Upper lobe of left lung (tissue), 6 donors: ENCODE measurements at regions not wholly inside any gene's neighbourhood (a gene's known extent, or its start where the extent isn't known, plus 50 kb on each side); places are given as distances from the start of the nearest gene placed in this dataset.

Source experiments
- ATAC-seq, 2 donors: fragments of 200-7000 bp; cut with Tn5 transposase; one replicate each; pipeline ENCODE4 v1.9.1; 2022; ENCODE audit warnings: mild to moderate bottlenecking in 2 of 2, moderate library complexity in 2 of 2; ENCODE audit not compliant: low FRiP score in 2 of 2
- DNase-seq, 2 donors: peaks; one replicate each; pipeline ENCODE4 v3.0.0-alpha.2; 2019 to 2020
- H3K27ac ChIP-seq, 4 donors: fragments of 200-600 bp; sonication (generic); one replicate each; pipeline ENCODE4 v1.5.1; 2016 to 2019
- H3K27me3 ChIP-seq, 4 donors: fragments of 200-600 bp; sonication (generic); one replicate each; pipeline ENCODE4 v1.5.1; 2017 to 2019
- H3K36me3 ChIP-seq, 4 donors: fragments of 200-600 bp; sonication (generic); one replicate each; pipeline ENCODE4 v1.5.1; 2016 to 2019
- H3K4me1 ChIP-seq, 4 donors: fragments of 200-600 bp; sonication (generic); one replicate each; pipeline ENCODE4 v1.5.1; 2018 to 2019
- H3K4me3 ChIP-seq, 4 donors: fragments of 200-600 bp; sonication (generic); one replicate each; pipeline ENCODE4 v1.5.1; 2017 to 2019; ENCODE audit warnings: mild to moderate bottlenecking in 2 of 4, moderate library complexity in 1 of 4
- H3K9me3 ChIP-seq, 4 donors: fragments of 200-600 bp; sonication (generic); one replicate each; pipeline ENCODE4 v1.5.1; 2018 to 2019
- CTCF ChIP-seq, 6 experiments: fragments of 450-650 bp in 4 of 6; fragments of 200-600 bp in 2 of 6; sonication (generic) in 2 of 6; IDR thresholded peaks; one replicate each; pipeline ENCODE4 v1.5.1; 2016 to 2019; ENCODE audit warnings: antibody characterized with exemption in 6 of 6
- EP300 ChIP-seq, 4 donors: sonication (generic); formaldehyde crosslinking; IDR thresholded peaks; one replicate each; pipeline ENCODE4 v1.5.1; 2017; ENCODE audit warnings: antibody characterized with exemption in 4 of 4, control low read depth in 2 of 4
- POLR2A ChIP-seq, 4 donors: fragments of 450-650 bp; IDR thresholded peaks; one replicate each; pipeline ENCODE4 v1.5.1; 2016 to 2017; ENCODE audit warnings: antibody characterized with exemption in 4 of 4, mild to moderate bottlenecking in 2 of 4
- POLR2AphosphoS5 ChIP-seq, 2 donors: sonication (generic); formaldehyde crosslinking; IDR thresholded peaks; one replicate each; pipeline ENCODE4 v1.5.1; 2017; ENCODE audit warnings: antibody characterized with exemption in 2 of 2
- WGBS, 2 donors: methylation state at CpG; one replicate each; pipeline ENCODE4 v1.1.5; 2017 to 2018; 5-methylcytosine and 5-hydroxymethylcytosine counted together
- donor health status: DM: no; HTN: no; CAD: no; lungs with moderate emphysema.
- donor health status: DM: no; HTN: yes; CAD: no; lungs with severe emphysema.

- Histone ChIP-seq H3K36me3 (no peaks in the 10 kb centered on the region), H3K9me3 (no peaks in the 10 kb centered on the region), H3K4me1 (no peaks in the 10 kb centered on the region), H3K27ac (no peak overlapping the region), H3K27me3 (no peaks in the 10 kb centered on the region), H3K4me3 (no peak overlapping the region)
- DNase-seq (no peak), ATAC-seq (no peak)
- TF ChIP-seq POLR2AphosphoS5 (IDR thresholded peaks at IDR 0.05): no peak
- no peak for TF ChIP-seq EP300 (IDR thresholded peaks at IDR 0.05)
- TF ChIP-seq CTCF (IDR thresholded peaks at IDR 0.05): no peak
- TF ChIP-seq POLR2A (IDR thresholded peaks at IDR 0.05): no peak
- WGBS, 2 donors: 56 to 62% methylated on average over 3 of the region's 3 CpGs
Measured at GRCh38 chr2:35468245-35468644, 887.3 kb upstream of the CRIM1 start.

GRCh38 chr2:35463805-35464596 lies 891.6 kb upstream of the CRIM1 start:
- H3K36me3 ChIP-seq: no peaks in the 10 kb centered on the region
- ATAC-seq: no peak
- no peak overlapping the region for H3K27ac ChIP-seq
- no peaks in the 10 kb centered on the region for H3K4me1 ChIP-seq
- WGBS, 2 donors: 86 to 87% methylated on average over 6 of the region's 6 CpGs
- no peaks in the 10 kb centered on the region for H3K9me3 ChIP-seq
- H3K4me3 ChIP-seq: no peak overlapping the region
- DNase-seq: no peak
- TF ChIP-seq POLR2AphosphoS5 (IDR thresholded peaks at IDR 0.05) (no peak), POLR2A (IDR thresholded peaks at IDR 0.05) (no peak), EP300 (IDR thresholded peaks at IDR 0.05) (no peak), CTCF (IDR thresholded peaks at IDR 0.05) (no peak)
- H3K27me3 ChIP-seq: no peaks in the 10 kb centered on the region

- Histone ChIP-seq H3K27me3 (no peaks in the 10 kb centered on the region), H3K36me3 (no peaks in the 10 kb centered on the region), H3K4me1 (no peaks in the 10 kb centered on the region), H3K4me3 (no peak overlapping the region), H3K27ac (no peak overlapping the region), H3K9me3 (no peaks in the 10 kb centered on the region)
- 54 to 80% methylated on average over 5 of the region's 5 CpGs for WGBS, 2 donors
- TF ChIP-seq CTCF (IDR thresholded peaks at IDR 0.05): no peak
- no peak for TF ChIP-seq EP300 (IDR thresholded peaks at IDR 0.05)
- TF ChIP-seq POLR2AphosphoS5 (IDR thresholded peaks at IDR 0.05): no peak
- no peak for TF ChIP-seq POLR2A (IDR thresholded peaks at IDR 0.05)
- DNase-seq (no peak), ATAC-seq (no peak)
Measured at GRCh38 chr2:35462226-35462998, 893.2 kb upstream of the CRIM1 start.

GRCh38 chr2:35461406-35461805 lies 894.2 kb upstream of the CRIM1 start:
- H3K4me3 ChIP-seq: no peak overlapping the region
- H3K27me3 ChIP-seq: no peaks in the 10 kb centered on the region
- DNase-seq (no peak), ATAC-seq (no peak)
- no peak overlapping the region for H3K27ac ChIP-seq
- TF ChIP-seq CTCF (IDR thresholded peaks at IDR 0.05) (no peak), POLR2AphosphoS5 (IDR thresholded peaks at IDR 0.05) (no peak), POLR2A (IDR thresholded peaks at IDR 0.05) (no peak), EP300 (IDR thresholded peaks at IDR 0.05) (no peak)
- H3K9me3 ChIP-seq: no peaks in the 10 kb centered on the region
- no peaks in the 10 kb centered on the region for H3K4me1 ChIP-seq
- H3K36me3 ChIP-seq: no peaks in the 10 kb centered on the region
